HG02981 (cell line): ENCODE measurements at regions not wholly inside any gene's neighbourhood (a gene's known extent, or its start where the extent isn't known, plus 50 kb on each side); places are given as distances from the start of the nearest gene placed in this dataset.

Experiments
- ATAC-seq: cut with Tn5 transposase; IDR thresholded peaks from one replicate; pipeline ENCODE4 v1.9.1; 2021; ENCODE audit warnings: mild to moderate bottlenecking, moderate library complexity; ENCODE audit not compliant: unreplicated experiment

DNA sequence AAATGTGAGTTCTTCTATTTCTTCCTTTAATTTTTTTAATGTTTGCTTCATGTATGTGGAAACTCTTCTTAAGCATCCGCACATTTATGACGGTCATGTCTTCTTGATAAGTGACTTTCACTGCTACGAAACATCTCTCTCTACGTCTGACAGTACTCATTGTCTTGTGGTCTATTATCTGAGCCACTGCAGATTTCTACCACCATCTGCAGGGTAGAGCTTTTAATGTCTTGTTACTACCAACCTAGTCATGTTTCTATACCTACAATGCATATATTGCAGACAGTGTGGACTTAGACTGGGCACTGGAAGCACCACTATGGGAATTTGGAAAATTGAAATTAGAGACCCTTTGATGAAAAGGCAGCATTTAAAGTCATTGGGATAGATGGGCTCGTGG lies 75.4 kb upstream of the ARHGEF7 start:
- no peak for ATAC-seq

DNA sequence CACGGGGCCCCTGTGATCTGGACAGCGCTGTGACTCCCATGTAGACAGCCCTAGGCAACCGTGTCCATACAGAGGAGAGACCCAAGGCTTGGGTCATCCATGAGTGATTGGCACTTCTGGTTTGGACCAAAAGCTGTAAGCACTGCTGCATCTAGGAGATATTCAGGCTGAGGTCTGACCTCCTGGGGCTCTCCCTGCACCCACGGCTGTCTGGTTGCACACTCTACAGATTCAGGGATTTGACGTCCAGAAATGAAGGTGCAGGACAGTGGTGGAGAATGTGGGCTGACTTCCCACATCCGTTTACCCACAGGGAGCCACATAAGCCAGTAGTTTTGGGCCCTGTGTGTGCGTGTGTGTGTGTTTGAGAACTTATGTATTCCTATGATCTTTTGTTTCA lies 76.2 kb upstream of the ARHGEF7 start:
- no peak for ATAC-seq

DNA sequence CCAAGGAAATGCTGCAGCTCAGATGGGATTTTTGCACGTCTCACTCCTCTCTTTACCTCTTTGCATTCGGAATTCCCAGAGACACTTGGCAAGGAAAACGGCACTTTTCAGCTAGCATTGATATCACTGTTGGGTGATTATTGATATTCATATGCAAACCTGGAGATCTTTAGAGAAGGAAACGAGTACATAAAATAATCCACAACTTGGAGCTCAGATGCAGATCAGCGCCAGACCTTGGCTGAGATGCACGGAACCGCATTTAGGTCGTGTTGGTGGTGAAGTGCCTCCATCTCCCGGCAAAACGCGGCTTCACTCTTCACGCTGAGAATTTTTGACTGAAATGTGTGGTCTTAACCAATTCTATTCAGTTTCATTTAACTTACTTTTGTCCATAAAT lies 77.2 kb upstream of the ARHGEF7 start:
- no peak for ATAC-seq

DNA sequence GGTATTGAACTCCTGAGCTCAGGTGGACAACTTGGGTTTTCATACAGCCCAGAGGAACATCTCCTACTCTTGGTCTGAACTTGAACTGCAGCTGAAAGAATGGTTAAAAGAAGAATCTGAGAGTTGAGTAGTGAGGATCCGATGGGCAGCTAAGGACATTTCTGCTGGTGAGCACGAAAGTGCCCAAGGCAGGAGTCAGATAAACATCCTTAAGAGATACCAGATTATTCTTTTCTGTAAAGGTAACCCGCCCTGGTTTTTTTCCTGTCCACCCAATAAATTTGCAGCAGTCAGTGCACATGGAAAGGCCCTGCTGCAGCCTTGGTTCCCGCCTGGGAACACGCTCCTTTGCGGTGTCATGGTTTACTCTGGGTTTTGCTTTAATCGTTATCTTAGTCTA lies 78.4 kb upstream of the ARHGEF7 start:
- no peak for ATAC-seq

DNA sequence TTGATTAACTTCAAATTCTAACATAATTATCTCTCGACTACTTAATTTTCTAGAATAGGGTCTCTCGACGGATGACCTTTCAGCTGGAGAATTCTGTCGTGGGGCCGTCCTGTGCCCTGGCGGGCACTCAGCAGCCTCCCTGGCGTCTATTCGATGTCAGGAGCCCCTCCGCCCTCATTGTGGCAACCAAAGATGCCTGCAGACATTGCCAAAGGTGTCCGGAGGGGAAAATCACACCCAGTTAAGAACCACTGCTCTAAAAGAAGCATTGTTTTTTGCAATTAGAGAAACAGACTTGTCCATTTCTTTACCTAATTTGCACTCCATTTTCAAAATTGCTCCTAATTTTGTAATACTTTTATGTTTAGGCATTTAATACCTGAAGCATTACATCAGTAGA lies 79.2 kb upstream of the ARHGEF7 start:
- ATAC-seq: no peak

DNA sequence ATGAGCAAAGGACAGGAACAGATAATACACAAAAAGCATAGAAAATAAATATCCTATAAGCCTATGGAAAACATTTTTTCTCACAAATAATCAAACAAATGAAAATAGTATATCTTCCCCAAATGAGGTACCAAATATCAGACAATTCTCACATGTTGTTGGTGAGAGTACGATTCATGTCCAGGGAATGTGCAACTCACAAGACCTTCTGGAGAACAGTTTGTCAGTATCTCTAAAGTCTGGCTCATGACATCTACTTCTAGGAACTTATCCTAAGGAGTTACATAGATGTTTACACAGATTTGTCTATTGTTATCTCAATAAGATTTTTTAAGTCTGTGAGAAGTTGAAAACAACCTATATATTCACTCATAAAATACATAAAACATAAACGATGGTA lies 80.3 kb upstream of the ARHGEF7 start:
- ATAC-seq: no peak

DNA sequence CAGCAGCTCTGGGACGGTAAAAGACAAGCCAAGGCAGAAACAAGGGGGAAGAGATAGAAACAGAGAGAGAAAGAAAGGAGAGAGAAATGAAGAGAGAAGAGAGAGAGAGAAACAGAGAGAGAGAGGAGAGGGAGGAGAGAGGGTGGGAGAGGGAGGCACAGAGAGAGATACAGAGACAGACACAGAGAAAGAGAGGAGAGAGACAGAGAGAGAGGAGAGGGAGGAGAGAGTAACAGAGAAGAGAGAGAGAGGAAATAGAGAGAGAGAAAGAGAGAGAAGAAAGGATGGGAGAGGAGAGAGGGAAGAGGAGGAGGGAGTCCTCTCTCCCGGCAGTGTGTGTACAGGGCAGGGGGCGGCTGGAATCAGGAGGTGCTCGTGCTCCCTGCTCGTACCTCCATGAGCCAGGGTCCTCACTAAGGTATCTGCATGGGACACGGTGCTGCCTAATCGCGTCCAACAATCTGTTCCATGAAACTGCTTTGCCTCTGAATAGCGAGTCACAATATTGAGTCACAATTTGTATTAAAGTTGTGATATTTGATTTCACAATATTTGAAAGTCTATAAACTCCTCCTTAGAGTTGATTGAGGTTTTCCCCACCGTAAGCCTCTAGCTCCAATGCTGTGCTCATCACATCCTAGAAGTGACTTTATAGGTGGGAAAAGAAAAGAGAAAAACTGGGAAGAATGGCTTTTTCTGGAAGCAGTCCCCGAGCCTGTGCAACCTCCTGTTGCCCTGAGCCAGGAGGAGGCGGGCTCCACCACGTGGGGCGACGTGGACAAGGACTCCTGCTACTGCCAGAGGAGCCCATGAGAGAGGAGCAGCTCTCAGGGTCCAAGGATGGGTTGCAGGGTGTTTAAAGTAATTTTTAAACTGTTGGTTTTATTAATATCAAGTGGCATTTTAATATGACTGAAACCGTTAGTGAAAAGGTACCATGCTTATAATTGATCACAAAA lies 81.7 kb upstream of the ARHGEF7 start:
- no peak for ATAC-seq

DNA sequence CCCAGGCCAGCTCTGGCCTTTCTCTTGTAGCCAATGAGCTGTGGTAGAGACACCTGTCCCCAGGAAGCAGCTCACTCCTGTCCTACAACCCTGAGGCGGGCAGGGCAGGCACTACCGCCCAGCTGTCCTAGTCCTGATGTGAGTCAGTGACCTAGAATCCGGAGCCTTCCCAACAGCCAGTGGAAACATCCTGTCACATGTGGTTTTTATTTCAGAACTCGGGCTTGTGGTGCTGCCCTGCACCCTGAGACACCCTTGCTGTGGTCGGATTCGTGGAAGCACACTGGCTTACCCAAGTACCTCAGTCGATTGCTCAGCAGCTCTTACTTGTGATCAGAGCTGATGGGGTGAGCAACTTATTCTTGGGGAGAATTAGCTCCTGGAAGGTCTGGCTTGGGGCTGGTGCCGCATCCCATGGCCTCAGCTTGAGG lies 83.6 kb upstream of the ARHGEF7 start:
- ATAC-seq: no peak

DNA sequence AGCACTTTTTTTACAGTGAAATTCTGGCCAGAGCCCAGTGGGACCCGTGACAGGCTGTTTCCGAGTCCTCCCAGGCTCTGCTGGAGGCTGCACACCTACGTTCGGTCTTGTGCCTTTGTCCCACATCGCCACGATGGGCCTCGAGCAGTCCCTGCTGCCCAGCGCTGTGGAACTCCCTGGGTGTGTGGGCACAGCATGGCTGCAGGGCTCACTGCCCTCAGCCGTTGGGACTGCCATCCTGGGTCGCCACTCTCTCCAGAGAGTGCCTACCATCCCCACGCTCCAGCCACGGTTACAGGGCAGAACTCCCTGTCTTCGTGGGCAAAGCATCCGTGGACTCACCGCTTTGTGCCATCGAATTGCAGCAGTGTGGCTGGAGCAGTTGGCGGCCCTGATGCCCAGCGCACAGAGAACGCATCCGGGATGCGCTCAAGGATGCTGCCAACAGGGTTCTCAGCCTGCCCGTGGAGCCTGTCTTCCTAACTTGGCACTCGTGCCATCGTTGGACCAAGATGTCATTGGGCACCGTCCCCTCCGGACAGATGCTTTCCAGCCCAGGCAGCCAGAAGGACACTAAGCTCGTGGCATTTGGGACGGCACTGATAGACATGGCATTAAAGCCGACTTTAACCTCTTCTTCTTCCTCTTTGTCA lies 85.0 kb upstream of the ARHGEF7 start:
- ATAC-seq: no peak

DNA sequence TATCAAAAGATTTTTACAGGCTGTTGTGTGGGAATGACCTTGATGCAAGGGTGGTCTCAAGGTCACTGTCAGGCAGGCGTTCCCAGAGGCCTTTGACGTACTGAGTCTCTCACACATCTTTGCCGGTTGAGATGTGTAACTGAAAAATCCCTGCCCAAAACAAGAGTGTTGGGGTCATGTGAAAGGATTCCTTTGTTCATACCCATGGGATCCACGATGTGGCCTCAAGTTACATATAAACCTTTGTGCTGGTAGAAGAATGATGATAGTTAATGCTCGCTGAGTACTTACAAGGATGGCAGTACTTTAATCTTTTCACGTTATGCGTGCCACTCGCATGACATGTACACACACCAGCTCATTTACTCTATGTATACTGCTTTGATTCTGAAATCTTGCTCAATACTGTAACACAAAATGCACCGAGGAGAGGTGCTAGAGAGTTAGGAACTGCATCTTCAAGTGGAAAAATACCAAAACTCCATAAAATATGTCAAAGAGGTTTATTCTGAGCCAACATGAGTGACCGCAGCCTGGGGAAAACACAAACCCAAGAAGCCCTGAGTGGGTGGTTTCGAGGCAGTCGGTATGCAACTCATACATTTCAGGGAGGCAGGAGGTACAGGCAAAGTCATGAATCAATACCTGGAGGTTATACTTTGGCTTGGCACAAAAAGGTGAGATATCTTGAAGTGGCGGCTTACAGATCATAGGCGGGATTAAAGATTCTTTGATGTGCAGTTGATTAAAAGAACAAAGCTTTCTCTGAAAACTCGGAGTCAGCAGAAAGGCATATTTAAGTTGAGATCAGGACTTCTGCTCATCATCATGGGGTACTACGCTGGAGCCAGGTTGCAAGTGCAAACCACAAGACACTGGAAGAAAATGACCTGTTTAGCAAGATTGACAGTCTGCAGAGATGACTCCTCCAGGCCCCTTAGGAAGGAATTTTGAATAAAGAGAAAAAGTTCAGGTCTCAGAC lies 87.4 kb upstream of the ARHGEF7 start:
- ATAC-seq: no peak

DNA sequence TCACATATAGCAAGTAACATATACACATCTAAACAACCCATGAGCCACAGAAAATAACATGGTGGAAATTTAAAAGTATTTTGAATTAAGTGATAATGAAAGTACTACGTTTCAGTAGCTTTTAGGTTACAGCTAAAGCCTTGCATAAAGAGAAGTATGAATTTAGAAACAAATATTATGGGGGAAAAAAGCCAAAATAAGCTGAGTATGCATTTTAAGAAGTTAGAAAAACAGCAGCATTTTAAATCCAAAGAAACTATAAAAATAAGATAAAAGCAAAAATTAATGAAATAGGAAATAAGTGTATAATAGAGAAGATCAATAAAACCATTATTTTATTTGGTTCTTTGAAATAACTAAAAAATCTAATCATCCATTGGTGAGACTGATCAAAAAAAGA lies 89.8 kb upstream of the ARHGEF7 start:
- ATAC-seq: no peak

DNA sequence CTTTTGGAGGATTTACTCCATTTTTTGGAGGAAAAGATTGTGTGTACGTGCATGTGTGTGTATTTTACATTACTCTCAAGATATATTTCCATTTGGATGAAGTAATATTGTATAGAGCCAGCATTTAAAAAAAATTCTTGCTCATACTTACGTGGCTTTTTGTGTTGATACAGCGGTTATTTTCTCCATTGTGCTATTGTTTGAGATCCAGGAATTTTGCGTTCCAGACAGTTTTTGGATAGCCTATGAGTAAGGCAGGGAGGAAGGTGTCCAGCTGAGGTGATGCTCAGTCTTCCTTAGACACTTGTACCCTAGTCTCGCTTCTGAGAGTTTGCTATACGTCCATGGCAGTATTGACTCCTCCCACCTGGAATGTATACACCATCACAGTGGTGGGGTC lies 92.2 kb upstream of the ARHGEF7 start:
- ATAC-seq: no peak

DNA sequence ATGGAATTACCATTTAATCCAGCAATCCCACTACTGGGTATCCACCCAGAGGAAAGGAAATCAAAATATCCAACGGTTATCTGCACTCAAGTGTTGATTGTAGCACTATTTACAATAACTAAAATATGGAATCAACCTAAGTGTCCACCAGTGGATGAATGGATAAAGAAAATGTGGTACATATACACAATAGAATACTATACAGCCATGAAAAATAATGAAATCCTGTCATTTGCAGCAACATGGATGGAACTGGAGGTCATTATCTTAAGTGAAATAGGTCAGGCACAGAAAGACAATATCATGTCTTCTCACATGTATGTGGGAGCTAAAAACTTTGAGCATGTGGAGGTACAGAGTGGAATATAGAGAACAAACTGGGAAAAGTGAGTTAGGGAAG lies 92.9 kb upstream of the ARHGEF7 start:
- no peak for ATAC-seq

DNA sequence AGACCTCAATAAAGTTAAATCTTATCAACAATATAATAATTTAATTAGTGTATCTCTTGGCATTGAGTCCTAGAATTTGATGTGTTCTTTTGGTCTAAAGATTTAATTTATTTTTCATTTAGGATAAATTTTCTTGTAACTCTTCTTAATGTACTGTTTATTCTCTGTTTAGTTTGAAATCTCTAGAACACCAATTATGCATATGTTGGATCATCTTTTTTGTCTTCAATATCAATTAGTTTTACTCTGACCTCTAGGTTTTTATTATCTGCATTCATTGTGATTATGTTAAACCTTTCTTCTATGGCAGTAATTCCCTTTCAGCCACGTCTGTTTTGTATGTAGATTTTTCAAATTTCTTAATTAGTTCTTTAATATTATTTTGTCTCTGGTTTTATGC lies 93.8 kb upstream of the ARHGEF7 start:
- no peak for ATAC-seq

DNA sequence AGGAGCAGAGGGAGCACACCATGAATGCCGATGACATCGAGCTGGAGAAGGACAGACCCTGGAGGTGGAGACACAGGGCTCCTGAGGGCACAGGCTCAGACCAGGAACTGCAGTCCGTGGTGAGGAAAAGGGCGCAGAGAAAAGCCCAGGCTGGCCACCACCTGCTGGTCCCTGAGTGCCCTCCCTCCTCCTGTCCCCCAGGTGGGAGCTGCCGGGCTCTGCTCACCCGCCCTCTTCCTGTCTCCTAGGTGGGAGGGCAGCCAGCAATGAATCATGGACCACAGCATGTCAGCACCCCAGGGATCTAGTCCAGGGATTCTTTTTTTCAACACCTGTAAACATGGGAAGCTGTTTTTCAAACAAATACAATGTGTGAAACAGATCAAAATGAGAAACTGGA lies 94.6 kb upstream of the ARHGEF7 start:
- no peak for ATAC-seq

DNA sequence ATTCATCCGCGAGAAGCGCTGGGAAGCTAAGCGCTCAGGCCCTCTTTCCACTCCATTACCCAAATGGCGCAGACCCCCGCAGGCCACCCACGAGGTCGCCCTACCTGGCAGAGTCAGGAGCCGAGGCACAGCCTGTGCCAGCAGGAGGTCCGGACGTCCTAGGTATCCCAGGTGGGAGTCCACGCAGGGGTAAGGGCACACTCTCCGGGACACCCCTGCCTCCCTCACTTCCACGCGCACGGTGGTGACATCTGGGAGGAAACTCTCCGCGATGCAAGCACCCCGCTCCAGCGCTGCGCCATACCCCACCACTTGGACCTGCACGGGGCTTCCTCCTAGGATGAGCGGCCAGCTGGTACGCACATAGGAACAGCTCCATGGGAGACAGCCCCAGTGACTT lies 95.1 kb upstream of the ARHGEF7 start:
- no peak for ATAC-seq

DNA sequence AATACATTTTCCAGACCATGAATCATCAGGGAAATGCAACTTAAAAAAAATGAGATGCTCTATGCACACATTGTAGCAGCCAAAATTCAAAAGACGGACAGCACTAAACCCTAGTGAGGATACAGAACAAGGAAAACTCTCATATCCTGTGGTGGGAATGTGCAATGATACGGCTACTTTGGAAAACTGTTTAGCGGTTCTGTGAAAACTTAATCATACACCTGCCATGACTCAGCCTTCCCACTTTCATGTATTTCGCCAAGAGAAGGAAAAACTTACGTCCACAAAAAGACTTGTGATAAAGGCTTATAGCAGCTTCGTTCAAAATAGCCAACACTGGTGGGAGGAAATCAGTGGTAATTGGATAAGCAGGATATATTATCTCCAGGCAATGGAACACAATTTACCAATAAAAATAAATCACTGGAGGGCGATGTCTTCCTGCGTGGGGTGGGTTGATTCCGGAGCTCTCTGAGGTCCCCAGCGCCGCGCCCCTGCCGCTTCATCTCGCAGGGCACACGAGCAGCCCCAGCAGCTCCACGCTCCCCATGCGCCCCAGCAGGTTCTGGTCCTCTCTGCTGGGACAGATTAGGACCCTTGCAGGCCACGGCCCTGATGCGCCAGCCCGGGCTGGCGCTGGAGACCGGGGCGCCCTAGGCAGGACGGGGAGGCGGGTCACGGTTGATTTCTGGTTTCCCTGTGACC lies 97.2 kb upstream of the ARHGEF7 start:
- ATAC-seq: no peak

DNA sequence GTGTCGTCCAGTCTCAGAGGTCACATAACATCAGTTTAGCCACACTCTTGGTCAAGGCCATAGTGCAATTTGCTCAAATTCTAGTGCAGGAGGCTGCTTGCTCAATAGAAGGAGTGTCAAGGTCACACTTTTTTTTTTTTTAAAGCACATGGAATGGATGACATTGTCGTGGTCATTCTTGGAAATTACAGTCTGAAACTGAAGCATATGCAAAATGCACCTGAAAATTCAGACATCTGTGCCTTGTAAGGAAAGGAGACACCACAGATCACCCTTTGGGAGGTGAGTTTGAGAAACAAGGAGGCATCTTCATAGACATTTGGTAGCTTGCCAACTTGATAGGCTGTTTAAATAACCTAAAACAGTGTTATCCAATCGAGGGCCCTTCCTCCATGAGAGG lies 98.3 kb upstream of the ANKRD10 start:
- ATAC-seq: no peak

DNA sequence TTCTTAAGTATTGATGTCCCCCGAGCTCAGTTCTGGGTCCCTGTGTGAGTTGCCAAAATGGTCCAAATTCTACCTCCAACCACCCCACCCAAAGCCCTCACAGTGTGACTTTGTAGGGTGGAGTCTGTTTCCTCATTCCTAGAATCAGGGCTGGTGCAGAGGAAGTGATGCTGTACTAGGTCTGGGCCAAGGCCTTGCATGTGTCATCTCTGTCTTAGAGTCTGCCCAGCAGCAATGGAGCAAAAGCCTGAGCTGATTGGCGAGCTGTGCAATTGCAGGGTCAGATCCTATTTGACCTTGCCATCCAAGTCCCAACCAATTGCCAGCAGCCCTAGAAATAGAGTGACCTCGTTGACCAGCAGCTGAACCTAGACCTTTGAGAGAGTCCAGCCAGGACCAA lies 97.0 kb upstream of the ANKRD10 start:
- ATAC-seq: no peak

DNA sequence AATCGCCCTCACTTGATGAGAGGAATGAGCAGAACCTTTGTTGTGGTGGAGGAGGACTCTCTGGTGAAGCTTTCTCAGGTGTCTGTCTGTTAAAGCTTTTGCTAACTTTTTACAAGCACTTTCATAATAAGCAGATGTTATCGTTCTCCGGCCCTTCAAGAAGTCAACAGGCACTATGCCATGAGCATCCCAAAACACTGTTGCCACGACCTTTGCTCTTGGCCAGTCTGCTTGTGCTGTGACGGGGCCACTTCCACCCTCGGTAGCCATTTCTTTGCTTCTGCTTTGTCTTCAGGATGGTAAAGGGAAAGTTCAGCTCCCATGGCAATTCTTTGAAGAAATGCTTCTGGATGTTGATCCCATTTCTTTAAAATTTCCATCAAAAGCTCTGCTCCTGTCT lies 93.5 kb upstream of the ANKRD10 start:
- ATAC-seq: no peak

DNA sequence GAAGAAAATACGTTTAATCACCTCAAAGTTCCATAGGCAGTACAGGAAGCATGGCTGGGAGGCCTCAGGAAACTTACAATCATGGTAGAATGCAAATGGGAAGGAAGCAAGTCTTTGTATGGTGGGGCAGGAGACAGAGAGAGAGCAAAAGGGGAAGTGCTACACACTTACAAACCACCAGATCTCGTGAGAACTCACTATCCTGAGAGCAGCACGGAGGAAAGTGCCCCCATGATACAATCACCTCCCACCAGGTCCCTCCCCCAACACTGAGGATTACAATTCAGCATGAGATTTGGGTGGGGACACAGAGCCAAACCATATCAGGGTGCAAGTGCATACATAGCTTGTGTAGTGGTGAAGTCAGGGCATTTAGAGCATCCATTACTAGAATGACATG lies 92.3 kb upstream of the ANKRD10 start:
- no peak for ATAC-seq
